Thoracic aorta (tissue), 2 donors: ENCODE measurements at regions not wholly inside any gene's neighbourhood (a gene's known extent, or its start where the extent isn't known, plus 50 kb on each side); places are given as distances from the start of the nearest gene placed in this dataset.

Source experiments
- ATAC-seq: fragments of 150-250 bp; one replicate; pipeline ENCODE4 v1.8.0; 2017; ENCODE audit warnings: low read depth; ENCODE audit not compliant: insufficient number of reproducible peaks, low FRiP score
- DNase-seq: peaks from one replicate; pipeline ENCODE4 v3.0.0-alpha.2; 2020; ENCODE audit warnings: low spot score
- H3K27ac ChIP-seq, 2 donors: fragments of 200-600 bp; sonication (generic); 1 replicate in 1 of 2; 2 replicates in 1 of 2; pipeline ENCODE4 v1.5.1; 2016; ENCODE audit warnings: mild to moderate bottlenecking in 2 of 2, moderate library complexity in 2 of 2
- H3K27me3 ChIP-seq: fragments of 200-600 bp; sonication (generic); replicated peaks from 2 replicates; pipeline ENCODE4 v1.6.0; 2016; ENCODE audit warnings: mild to moderate bottlenecking; ENCODE audit not compliant: insufficient read depth
- H3K36me3 ChIP-seq: fragments of 200-600 bp; sonication (generic); one replicate; pipeline ENCODE4 v1.5.1; 2016
- H3K4me1 ChIP-seq, 2 donors: fragments of 200-600 bp; sonication (generic); 1 replicate in 1 of 2; 2 replicates in 1 of 2; pipeline versions ENCODE4 v1.5.1 to v1.6.0; 2016; ENCODE audit warnings: low read depth in 2 of 2, mild to moderate bottlenecking in 1 of 2; ENCODE audit not compliant: control insufficient read depth in 1 of 2
- H3K4me3 ChIP-seq: fragments of 200-600 bp; sonication (generic); 2 replicates; pipeline ENCODE4 v1.5.1; 2016; ENCODE audit warnings: mild to moderate bottlenecking
- H3K9me3 ChIP-seq: fragments of 200-600 bp; sonication (generic); 2 replicates; pipeline ENCODE4 v1.5.1; 2016
- CTCF ChIP-seq: fragments of 200-600 bp; sonication (generic); IDR thresholded peaks from one replicate; pipeline ENCODE4 v1.5.1; 2019; ENCODE audit warnings: antibody characterized with exemption

- H3K27me3 ChIP-seq = no peaks in the 10 kb centered on the region
- no peak for TF ChIP-seq CTCF
- ATAC-seq = no peak
- H3K4me1 ChIP-seq = no peaks in the 10 kb centered on the region
- no peak overlapping the region for H3K27ac ChIP-seq
- no peak for DNase-seq
- no peaks in the 10 kb centered on the region for H3K9me3 ChIP-seq
- no peak overlapping the region for H3K4me3 ChIP-seq
- no peaks in the 10 kb centered on the region for H3K36me3 ChIP-seq
Observed at GRCh38 chr16:59658572-59658971, 924.5 kb upstream of the GOT2 start.

GRCh38 chr16:59655031-59655430 lies 920.9 kb upstream of the GOT2 start:
- ATAC-seq = no peak
- H3K27ac ChIP-seq = no peak overlapping the region
- no peak for TF ChIP-seq CTCF
- no peaks in the 10 kb centered on the region for H3K9me3 ChIP-seq
- no peaks in the 10 kb centered on the region for H3K4me1 ChIP-seq
- H3K27me3 ChIP-seq = no peaks in the 10 kb centered on the region
- no peak overlapping the region for H3K4me3 ChIP-seq
- DNase-seq = no peak
- no peaks in the 10 kb centered on the region for H3K36me3 ChIP-seq

- H3K36me3 ChIP-seq = no peaks in the 10 kb centered on the region
- no peaks in the 10 kb centered on the region for H3K27me3 ChIP-seq
- H3K9me3 ChIP-seq = no peaks in the 10 kb centered on the region
- ATAC-seq = no peak
- H3K27ac ChIP-seq = no peak overlapping the region
- H3K4me1 ChIP-seq = no peaks in the 10 kb centered on the region
- no peak overlapping the region for H3K4me3 ChIP-seq
- DNase-seq = no peak
- TF ChIP-seq CTCF = no peak
Observed at GRCh38 chr16:59654455-59654854, 920.3 kb upstream of the GOT2 start.

- H3K4me3 ChIP-seq = no peak overlapping the region
- no peaks in the 10 kb centered on the region for H3K4me1 ChIP-seq
- DNase-seq (no peak), ATAC-seq (no peak)
- TF ChIP-seq CTCF = no peak
- H3K9me3 ChIP-seq = no peaks in the 10 kb centered on the region
- H3K27me3 ChIP-seq = no peaks in the 10 kb centered on the region
- H3K36me3 ChIP-seq = no peaks in the 10 kb centered on the region
- no peak overlapping the region for H3K27ac ChIP-seq
Observed at GRCh38 chr16:59651662-59652061, 917.5 kb upstream of the GOT2 start.

GRCh38 chr16:59645194-59645593 lies 911.1 kb upstream of the GOT2 start:
- Histone ChIP-seq H3K9me3 (no peaks in the 10 kb centered on the region), H3K36me3 (no peaks in the 10 kb centered on the region), H3K27ac (no peak overlapping the region), H3K27me3 (no peaks in the 10 kb centered on the region), H3K4me3 (no peak overlapping the region), H3K4me1 (no peaks in the 10 kb centered on the region)
- DNase-seq (no peak), ATAC-seq (no peak)
- TF ChIP-seq CTCF = no peak
